ENCODE measurements at regions not wholly inside any gene's neighbourhood (a gene's known extent, or its start where the extent isn't known, plus 50 kb on each side); places are given as distances from the start of the nearest gene placed in this dataset.

DNA sequence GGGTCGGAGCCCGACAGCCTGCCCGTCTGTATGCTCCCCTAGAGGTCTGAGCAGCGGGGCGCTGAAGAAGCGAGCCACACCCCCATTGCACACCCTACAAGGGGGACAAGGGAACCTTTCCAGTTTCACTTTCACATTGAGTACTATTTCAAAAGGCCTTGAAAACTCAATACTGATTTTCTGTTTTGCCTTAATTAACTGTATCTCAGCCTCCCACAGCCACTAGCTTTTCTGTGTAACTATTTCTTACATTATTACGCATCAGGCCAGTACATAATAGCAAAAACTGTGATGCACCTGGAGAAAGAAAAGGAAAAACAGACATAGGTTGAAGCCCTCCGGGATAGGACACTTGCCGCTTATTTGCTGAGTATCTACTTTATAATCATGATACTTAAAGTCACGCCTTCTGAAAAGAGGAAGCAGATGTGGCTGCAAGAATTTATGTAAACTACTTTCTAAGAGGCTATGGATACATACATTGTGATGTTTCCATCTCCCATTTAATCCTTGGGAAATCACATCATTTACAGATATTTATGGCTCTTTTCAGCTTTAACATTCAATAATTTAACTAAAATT lies 1719.5 kb downstream of the MRPL39 start:
- Histone ChIP-seq H3K9me3 (no peaks in the 10 kb centered on the region), H3K27ac (no peak overlapping the region), H3K4me3 (no peak overlapping the region), H3K36me3 (no peaks in the 10 kb centered on the region), H3K4me1 (ENCODE audit: control insufficient read depth in 1 of 2, low read depth in 2 of 2) (no peaks in the 10 kb centered on the region), H3K27me3 (replicated peaks; ENCODE audit: insufficient read depth) (no peaks in the 10 kb centered on the region)
- TF ChIP-seq, protein P1, sequence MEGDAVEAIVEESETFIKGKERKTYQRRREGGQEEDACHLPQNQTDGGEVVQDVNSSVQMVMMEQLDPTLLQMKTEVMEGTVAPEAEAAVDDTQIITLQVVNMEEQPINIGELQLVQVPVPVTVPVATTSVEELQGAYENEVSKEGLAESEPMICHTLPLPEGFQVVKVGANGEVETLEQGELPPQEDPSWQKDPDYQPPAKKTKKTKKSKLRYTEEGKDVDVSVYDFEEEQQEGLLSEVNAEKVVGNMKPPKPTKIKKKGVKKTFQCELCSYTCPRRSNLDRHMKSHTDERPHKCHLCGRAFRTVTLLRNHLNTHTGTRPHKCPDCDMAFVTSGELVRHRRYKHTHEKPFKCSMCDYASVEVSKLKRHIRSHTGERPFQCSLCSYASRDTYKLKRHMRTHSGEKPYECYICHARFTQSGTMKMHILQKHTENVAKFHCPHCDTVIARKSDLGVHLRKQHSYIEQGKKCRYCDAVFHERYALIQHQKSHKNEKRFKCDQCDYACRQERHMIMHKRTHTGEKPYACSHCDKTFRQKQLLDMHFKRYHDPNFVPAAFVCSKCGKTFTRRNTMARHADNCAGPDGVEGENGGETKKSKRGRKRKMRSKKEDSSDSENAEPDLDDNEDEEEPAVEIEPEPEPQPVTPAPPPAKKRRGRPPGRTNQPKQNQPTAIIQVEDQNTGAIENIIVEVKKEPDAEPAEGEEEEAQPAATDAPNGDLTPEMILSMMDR (IDR thresholded peaks at IDR 0.05): no peak
- DNase-seq (ENCODE audit: low spot score): no peak
- ATAC-seq (ENCODE audit: insufficient number of reproducible peaks, low FRiP score, low read depth): no peak

DNA sequence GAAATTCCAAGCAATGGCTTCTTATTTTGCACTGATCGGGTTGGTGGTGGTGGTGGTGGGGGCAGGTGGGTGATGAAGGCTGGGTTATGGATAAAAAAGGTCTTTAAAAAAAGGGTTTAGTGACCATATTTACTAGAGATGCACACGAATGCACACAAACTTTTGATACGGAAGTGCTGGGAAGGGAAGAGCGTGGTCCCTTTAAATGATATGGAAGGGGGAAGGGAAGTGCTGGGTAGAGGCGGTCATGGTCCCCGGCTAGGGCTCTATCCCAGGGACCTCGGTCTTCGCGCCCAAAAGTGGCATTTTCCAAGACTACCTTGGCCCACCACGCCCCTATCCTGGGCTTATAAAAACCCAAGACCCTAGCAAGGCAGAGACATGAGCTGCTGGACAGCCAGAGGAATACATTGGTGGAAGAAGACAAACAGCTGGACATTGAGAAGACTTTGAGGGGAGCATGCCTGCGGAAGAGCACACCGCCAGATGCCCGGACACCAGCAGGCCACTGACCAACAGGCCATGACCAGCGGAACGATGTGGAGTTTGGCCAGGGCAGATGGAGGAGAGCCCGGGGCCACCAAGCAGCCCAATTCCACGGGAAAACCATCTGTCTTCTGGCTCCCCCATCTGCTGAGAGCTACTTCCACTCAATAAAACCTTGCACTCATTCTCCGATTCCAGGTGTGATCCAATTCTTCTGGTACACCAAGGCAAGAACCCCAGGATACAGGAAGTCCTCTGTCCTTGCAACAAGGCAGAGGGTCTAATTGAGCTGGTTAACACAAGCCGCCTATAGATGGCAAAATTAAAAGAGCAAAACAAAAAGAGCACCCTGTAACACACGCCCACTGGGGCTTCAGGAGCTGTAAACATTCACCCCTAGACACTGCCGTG lies 1720.2 kb downstream of the MRPL39 start:
- DNase-seq (ENCODE audit: low spot score): no peak
- Histone ChIP-seq H3K4me3 (no peak overlapping the region), H3K27me3 (replicated peaks; ENCODE audit: insufficient read depth) (no peaks in the 10 kb centered on the region), H3K9me3 (no peaks in the 10 kb centered on the region), H3K27ac (no peak overlapping the region), H3K4me1 (ENCODE audit: control insufficient read depth in 1 of 2, low read depth in 2 of 2) (no peaks in the 10 kb centered on the region), H3K36me3 (no peaks in the 10 kb centered on the region)
- TF ChIP-seq, protein P1 (IDR thresholded peaks at IDR 0.05): no peak
- no peak for ATAC-seq (ENCODE audit: insufficient number of reproducible peaks, low FRiP score, low read depth)

DNA sequence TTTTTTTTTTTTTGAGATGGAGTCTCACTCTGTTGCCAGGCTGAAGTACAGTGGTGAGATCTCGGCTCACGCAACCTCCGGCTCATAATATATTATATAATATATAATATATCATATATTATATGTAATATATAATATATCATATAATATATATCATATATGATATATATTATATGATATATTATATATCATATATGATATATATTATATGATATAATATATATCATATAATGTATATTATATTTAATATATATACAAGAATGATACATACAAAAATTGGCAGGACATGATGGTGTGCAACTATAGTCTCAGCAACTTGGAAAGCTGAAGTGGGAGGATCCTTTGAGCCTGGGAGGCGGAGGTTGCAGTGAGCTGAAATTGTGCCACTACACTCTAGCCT lies 1725.5 kb downstream of the MRPL39 start:
- TF ChIP-seq, protein P1 (IDR thresholded peaks at IDR 0.05): no peak
- Histone ChIP-seq H3K9me3 (no peaks in the 10 kb centered on the region), H3K36me3 (no peaks in the 10 kb centered on the region), H3K4me1 (ENCODE audit: control insufficient read depth in 1 of 2, low read depth in 2 of 2) (no peaks in the 10 kb centered on the region), H3K27me3 (replicated peaks; ENCODE audit: insufficient read depth) (no peaks in the 10 kb centered on the region), H3K27ac (no peak overlapping the region), H3K4me3 (no peak overlapping the region)
- no peak for ATAC-seq (ENCODE audit: insufficient number of reproducible peaks, low FRiP score, low read depth)
- DNase-seq (ENCODE audit: low spot score): no peak

DNA sequence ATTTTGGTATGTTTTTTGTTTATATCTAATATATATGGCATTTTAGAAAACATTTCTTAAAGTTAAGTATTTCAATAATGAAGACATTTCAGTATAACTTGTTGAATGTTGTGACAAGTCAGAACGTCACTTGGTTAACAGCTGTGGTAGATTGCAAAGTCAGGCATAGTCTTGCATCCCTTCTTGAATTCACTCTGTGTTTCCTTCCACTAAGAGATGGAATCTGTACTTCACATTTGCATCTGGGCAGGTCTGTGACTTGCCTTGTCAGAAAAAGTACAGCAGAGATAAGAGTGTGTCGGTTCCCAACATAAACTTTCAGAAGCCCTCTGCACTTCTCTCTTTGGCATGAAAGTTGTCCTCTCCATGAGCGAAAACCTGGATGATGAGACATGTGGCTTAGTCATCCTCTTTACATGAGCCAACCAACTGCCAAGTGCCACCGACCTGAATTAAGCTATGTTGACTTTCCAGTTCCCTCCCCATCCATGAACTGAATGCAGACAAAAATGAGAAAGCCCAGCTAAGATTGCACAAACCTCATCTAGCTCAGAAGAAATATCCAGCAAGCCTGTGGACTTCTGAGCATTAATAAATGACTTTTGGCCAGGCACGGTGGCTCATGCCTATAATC lies 1730.2 kb downstream of the MRPL39 start:
- Histone ChIP-seq H3K27ac (no peak overlapping the region), H3K9me3 (no peaks in the 10 kb centered on the region), H3K27me3 (replicated peaks; ENCODE audit: insufficient read depth) (no peaks in the 10 kb centered on the region), H3K4me1 (ENCODE audit: control insufficient read depth in 1 of 2, low read depth in 2 of 2) (no peaks in the 10 kb centered on the region), H3K36me3 (no peaks in the 10 kb centered on the region), H3K4me3 (no peak overlapping the region)
- TF ChIP-seq, protein P1 (IDR thresholded peaks at IDR 0.05): no peak
- ATAC-seq (ENCODE audit: insufficient number of reproducible peaks, low FRiP score, low read depth): no peak
- DNase-seq (ENCODE audit: low spot score): no peak

DNA sequence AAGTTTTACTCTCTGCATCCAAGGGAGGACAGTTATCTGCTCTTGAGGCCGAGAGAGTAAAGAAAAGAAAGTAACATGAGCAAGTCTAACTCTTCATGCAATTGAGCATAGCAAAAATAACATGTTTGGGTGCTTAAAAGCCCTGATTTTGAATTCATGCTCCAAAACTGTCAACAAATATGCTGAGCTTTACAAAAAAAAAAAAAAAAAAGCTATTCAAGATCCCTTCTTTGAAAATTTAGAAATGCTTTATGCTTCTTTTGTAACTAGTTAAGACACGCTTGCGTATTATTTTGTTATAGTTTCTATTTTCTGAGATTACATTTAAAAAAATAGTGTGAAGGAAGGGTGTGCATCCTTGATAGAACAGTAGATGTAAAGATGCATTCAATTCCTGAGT lies 1733.0 kb downstream of the MRPL39 start:
- no peaks in the 10 kb centered on the region for H3K36me3 ChIP-seq
- no peaks in the 10 kb centered on the region for H3K9me3 ChIP-seq
- H3K4me3 ChIP-seq: no peak overlapping the region
- H3K27ac ChIP-seq: no peak overlapping the region
- TF ChIP-seq, protein P1 (IDR thresholded peaks at IDR 0.05): no peak
- H3K4me1 ChIP-seq (ENCODE audit: control insufficient read depth in 1 of 2, low read depth in 2 of 2): no peaks in the 10 kb centered on the region
- DNase-seq (ENCODE audit: low spot score) (no peak), ATAC-seq (ENCODE audit: insufficient number of reproducible peaks, low FRiP score, low read depth) (no peak)
- no peaks in the 10 kb centered on the region for H3K27me3 ChIP-seq (replicated peaks; ENCODE audit: insufficient read depth)
